ENCODE measurements at regions not wholly inside any gene's neighbourhood (a gene's known extent, or its start where the extent isn't known, plus 50 kb on each side); places are given as distances from the start of the nearest gene placed in this dataset.
"Not testable (repeated sequence)": the region's sequence is repeated elsewhere in the genome, so short reads cannot be mapped to it uniquely, and the experiment has no call there.

DNA sequence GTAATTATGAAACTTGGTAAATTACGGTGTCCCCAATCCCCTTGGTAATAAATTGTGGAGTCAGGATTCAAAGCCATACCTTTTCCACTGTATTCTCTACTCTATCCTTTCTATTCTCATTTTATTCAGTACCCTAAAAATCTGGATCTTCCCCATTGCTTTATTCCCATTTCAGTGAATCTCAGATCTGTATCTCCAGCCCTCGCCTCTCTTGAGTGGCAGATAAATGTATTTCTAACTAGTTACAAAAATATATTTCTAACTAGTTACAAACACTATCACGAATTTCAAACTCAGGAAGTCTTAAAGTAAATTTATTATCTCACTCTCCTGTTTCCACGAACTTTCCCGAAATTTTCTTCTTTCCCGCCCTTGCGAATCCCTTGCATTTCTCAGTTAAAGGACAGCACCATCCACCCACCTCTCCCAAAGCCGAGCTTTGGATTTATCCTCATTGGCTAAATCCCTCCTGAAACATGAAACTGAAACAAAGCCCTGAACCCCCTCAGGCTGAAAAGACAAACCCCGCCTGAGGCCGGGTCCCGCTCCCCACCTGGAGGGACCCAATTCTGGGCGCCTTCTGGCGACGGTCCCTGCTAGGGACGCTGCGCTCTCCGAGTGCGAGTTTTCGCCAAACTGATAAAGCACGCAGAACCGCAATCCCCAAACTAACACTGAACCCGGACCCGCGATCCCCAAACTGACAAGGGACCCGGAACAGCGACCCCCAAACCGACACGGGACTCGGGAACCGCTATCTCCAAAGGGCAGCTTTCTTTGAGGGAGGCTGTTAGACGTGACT lies 164.3 kb upstream of the PABPC3 start:
- DNase-seq (ENCODE audit: low read depth in 2 of 2) = no peak
- peak overlapping the region in 1 of 2 donors; percentile 25 for H3K4me3 ChIP-seq (replicated peaks in 1 of 2; ENCODE audit: low read depth in 2 of 2, low read length in 2 of 2)
- TF ChIP-seq, protein P1, sequence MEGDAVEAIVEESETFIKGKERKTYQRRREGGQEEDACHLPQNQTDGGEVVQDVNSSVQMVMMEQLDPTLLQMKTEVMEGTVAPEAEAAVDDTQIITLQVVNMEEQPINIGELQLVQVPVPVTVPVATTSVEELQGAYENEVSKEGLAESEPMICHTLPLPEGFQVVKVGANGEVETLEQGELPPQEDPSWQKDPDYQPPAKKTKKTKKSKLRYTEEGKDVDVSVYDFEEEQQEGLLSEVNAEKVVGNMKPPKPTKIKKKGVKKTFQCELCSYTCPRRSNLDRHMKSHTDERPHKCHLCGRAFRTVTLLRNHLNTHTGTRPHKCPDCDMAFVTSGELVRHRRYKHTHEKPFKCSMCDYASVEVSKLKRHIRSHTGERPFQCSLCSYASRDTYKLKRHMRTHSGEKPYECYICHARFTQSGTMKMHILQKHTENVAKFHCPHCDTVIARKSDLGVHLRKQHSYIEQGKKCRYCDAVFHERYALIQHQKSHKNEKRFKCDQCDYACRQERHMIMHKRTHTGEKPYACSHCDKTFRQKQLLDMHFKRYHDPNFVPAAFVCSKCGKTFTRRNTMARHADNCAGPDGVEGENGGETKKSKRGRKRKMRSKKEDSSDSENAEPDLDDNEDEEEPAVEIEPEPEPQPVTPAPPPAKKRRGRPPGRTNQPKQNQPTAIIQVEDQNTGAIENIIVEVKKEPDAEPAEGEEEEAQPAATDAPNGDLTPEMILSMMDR (IDR thresholded peaks at IDR 0.05; ENCODE audit: low read depth, low read length) = no peak

GRCh38 chr13:24933106-24934023 lies 162.6 kb upstream of the PABPC3 start:
- DNase-seq (ENCODE audit: low read depth in 2 of 2) = peak in 1 of 2 donors; percentile 51
- not testable (repeated sequence) for H3K4me3 ChIP-seq (replicated peaks in 1 of 2; ENCODE audit: low read depth in 2 of 2, low read length in 2 of 2)

DNA sequence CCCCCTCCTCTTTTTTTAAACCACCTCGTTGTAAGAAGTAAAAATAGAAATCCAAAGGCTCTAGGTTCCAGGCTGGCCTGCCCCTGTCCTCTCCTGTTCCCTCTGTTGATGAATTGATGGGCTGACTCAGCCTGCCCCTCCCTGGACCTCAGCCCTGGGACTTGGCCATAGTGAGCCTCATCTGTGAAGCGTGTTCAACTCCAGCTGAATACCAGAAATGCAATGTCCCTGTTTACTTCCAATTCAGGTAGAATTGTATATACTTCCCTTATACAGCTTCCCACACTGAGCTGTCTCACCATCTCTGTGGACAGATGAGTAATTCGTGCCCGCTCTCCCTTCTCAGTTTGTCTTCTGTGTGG lies 161.9 kb upstream of the PABPC3 start:
- H3K4me3 ChIP-seq (replicated peaks in 1 of 2; ENCODE audit: low read depth in 2 of 2, low read length in 2 of 2); DNase-seq (ENCODE audit: low read depth in 2 of 2): not testable (repeated sequence)

- TF ChIP-seq, protein P1 (IDR thresholded peaks at IDR 0.05; ENCODE audit: low read depth, low read length) = no peak
- no peak for DNase-seq (ENCODE audit: low read depth in 2 of 2)
- H3K4me3 ChIP-seq (replicated peaks in 1 of 2; ENCODE audit: low read depth in 2 of 2, low read length in 2 of 2) = no peak overlapping the region
These were observed 157.0 kb upstream of the PABPC3 start for GRCh38 chr13:24938966-24939365.

DNA sequence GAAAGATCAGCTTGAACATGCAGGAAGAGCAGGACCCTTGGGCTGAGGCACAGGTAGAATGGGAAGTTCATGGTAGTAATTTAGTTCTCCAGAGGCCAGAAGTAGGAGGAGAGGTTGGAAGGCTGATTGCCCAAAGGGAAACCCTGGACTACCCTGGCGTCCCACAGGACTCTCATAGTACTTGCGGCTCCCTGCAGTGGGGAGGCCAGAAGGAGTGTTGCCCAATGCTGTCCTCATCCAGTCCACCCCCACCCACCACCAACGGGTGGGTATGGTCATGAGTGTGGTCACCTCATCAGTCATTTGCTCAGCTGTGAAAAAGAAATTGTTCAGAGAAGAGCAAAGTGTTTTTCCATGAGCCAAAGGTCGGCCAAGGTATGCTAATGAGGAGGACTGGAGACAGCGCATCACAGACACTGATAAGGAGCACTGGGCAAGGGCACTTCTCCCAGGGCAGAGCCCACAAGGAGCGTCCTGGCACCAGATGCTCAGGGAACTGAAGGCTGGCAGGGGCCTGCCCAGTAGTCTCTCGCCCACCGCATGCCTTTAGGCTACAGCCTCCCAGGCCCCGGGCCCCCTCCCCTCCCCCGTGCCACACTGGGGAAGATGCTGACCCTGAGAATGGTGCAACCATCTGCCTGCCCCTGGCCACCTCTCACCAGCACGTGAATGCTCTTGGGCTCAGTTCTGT lies 154.8 kb upstream of the PABPC3 start:
- not testable (repeated sequence) for DNase-seq (ENCODE audit: low read depth in 2 of 2); H3K4me3 ChIP-seq (replicated peaks in 1 of 2; ENCODE audit: low read depth in 2 of 2, low read length in 2 of 2)

- H3K4me3 ChIP-seq (replicated peaks in 1 of 2; ENCODE audit: low read depth in 2 of 2, low read length in 2 of 2) = no peak overlapping the region
- TF ChIP-seq, protein P1 (IDR thresholded peaks at IDR 0.05; ENCODE audit: low read depth, low read length) = no peak
- no peak for DNase-seq (ENCODE audit: low read depth in 2 of 2)
These were observed 152.8 kb upstream of the PABPC3 start for GRCh38 chr13:24943136-24943535.

DNA sequence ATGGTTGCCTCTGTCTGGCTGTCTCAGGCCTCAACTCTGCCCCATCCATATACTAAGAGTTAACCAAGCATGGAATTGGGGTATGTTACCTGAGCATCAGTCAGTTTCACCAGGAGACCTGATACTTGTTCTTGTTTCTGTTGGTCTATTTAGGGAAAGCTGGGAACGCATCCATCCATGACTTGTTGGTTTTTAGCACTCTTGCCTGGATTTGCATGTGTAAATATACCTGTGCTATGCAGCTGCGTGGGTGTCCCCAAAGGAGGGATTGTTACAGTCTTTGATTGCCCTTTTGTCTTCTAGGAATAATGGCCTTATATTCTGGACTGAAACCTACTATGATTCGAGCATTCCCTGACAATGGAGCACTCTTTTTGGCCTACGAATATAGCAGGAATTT lies 151.9 kb upstream of the PABPC3 start:
- not testable (repeated sequence) for H3K4me3 ChIP-seq (replicated peaks in 1 of 2; ENCODE audit: low read depth in 2 of 2, low read length in 2 of 2); DNase-seq (ENCODE audit: low read depth in 2 of 2)

DNA sequence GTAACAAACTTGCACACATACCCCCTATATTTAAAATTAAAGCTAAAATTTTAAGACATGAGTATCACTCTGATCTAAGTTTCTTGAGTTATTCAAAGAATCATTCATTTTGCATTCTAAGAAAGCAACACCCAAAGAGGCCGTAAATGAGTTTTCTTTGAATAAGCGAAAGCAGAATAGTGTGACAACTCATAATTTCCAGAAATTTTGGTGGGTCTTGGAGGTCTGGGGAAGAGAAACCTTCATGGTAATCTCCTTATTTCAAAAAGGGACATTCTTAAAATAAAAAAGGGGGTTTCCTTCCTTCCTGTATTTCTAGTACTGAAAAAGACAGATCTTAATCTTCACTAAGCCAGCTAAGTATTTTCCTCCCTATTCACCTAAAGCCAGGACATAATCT lies 147.0 kb upstream of the PABPC3 start:
- DNase-seq (ENCODE audit: low read depth in 2 of 2); H3K4me3 ChIP-seq (replicated peaks in 1 of 2; ENCODE audit: low read depth in 2 of 2, low read length in 2 of 2): not testable (repeated sequence)

- not testable (repeated sequence) for DNase-seq (ENCODE audit: low read depth in 2 of 2); H3K4me3 ChIP-seq (replicated peaks in 1 of 2; ENCODE audit: low read depth in 2 of 2, low read length in 2 of 2)
These were observed 145.3 kb upstream of the PABPC3 start for GRCh38 chr13:24950611-24951010.

DNA sequence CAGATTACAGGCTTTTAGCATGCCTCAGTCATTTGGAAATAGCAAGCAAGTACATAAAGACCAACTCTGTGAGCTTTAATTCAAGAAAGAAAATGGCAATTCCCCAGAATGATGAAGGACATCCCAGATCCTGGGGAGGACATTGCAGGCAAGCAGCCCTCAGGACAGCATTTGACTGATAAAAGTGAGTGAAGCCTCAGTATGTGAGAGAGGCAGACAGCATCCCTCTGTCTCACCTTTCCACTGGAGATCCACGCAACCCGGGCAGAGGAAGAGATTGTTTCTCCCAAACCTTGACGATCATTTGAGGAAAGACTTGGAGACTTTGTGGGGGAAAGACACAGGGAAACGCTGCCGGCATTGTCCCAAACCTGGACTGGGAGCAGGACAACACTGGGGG lies 128.0 kb upstream of the PABPC3 start:
- peak in 1 of 2 donors; percentile 9 for DNase-seq (ENCODE audit: low read depth in 2 of 2)
- peak overlapping the region; percentile 42 to 44 for H3K4me3 ChIP-seq (replicated peaks in 1 of 2; ENCODE audit: low read depth in 2 of 2, low read length in 2 of 2)

Measured in cardiac fibroblast (primary cell).